Kidney tubule cell (primary cell): ENCODE measurements at regions not wholly inside any gene's neighbourhood (a gene's known extent, or its start where the extent isn't known, plus 50 kb on each side); places are given as distances from the start of the nearest gene placed in this dataset.

ENCODE experiments used
- DNase-seq: peaks from one replicate; pipeline ENCODE4 v3.0.0-alpha.2; 2018; ENCODE audit warnings: low spot score

DNA sequence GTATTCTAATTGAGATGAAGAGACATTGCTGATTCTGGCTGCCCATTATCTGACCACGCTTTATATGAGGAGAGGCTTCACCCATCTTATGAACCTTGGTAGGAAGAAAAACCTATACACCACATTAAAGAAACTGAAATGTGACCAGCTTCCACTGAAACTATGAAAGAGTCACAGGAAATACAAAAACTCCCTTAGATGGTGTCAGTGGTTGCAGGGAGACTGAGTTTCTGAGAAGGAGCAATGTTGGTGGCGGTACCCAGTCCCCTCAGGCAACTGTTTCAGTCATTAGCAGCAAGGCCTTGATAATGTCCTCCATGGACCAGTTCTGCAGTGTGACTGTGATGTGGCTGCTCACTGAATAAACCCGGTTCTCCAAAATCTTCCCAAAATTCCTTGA is 110.5 kb upstream of the FTMT start:
- no peak for DNase-seq

DNA sequence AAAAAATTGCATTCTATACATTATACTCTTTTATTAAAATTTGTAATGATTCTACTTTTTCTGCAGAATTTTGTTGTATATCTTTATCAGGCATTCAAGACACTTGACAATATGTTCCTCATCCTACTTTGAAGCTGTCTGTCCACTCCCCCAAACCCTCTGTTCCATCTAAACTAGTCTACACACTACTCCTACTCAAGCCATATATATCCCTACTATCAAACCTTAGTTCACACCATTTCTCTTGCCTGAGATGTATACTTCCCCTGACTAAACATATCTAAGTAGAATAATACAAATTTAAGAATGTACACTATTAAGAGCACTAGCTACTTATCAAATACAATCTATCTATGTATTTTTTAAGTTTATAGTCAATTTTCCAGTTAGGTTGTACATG is 107.1 kb upstream of the FTMT start:
- no peak for DNase-seq

DNA sequence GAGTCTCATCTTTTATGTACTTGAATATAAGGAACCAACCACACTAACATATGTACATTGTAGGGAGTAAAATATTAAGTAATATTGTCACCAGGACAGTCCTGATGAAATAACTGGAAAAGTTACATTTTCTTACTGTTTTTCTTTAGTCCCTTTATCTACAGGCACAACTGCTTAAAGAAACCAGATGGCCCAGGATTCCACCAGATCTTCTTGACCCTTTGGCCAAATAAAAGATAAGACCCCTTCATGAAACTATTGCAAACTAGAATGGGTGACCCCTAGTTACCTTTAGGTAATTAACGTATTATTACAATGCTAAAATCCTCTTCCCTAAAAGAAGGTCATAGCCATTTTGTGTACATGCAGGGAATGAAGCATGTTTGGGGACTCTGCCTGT is 106.3 kb upstream of the FTMT start:
- DNase-seq, result no peak

DNA sequence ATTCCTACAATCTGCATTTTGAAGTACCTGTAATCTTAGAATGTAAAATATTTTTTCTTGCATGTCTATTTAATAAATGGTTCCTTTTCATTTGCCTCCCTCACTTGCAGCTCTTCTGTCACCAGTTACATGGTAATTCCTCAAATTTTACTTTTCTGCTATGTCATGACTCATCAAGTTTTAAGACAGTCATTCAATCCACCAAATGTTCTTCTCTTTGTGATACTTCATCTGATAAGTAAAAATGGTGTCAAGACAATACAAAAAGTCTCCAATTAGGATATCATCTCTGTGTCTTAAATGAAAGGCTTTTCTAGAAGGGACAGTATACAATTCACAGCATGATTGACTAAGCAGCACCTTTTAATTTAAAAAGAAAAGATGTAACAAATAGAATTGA is 104.9 kb upstream of the FTMT start:
- no peak for DNase-seq

DNA sequence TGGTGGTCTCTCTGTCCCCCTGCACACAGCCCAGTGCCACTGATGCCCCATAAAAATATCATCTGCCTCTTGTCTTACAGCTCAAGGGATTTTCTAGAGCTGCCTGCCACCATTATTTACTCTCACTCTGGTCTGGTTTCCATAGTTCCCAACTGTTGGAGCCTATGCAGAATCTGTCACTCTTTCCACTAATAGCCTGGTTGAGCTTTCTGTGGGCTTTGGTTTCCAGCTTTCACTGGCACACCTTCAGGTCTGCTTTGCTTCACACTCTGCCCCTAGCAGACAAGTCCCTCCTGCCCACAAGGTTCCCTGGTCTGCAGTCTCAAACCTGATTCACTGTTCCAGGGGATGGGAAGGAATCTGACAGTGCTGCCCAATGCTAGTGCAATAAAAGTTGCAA is 103.0 kb upstream of the FTMT start:
- DNase-seq, result no peak

DNA sequence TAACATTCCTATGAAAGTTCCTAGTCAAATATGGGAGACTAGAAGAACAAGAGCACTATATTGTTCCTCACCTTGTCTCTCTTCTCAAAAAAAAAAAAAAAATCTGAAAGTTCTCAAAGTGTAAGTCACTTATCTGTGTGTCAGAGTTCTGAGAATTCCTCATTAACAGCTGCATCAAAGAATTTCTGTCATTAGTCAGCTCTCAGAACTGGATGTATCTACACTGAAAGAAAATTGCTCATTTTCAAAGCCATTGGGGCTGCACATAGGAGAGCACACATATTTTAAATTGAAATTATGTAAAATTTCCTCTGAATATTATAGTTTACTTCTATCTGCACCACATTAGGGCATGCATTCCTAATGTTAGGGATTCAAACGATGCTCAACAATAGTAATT is 99.5 kb upstream of the FTMT start:
- no peak for DNase-seq

DNA sequence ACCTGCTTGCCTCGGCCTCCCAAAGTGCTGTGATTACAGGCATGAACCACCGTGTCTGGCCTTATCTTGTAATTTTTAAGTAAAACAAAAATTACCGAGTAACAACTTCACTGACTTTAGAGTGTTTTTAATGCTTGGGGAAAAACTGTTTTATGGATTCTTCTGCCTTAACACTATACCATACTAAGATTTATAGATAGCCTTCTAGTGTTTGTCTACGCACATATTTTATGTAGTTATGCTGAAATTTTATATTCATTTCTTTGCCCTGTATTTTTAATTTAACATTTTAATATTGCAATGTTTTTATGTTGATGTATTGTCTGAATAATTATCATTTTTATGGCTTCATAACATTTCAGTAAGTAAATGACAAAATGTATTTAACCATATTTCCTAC is 96.4 kb upstream of the FTMT start:
- no peak for DNase-seq

DNA sequence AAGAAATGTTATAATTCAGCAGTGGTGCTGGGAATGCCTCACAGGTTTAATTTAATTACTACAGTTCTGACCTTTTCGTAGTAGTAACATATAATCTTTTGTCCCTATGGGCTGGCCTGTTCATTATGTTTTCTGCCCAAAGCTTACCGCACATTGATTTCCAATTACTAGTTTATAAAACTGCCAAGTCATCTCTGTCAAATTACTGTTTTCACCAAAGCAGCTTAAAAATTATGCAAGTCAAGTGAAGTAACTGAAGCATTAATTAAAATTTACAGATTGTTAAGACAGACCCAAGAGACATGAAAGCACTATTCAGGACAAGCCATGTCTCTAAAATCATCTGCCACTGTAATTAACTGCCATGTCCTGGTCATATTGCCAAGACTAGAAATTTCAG is 93.9 kb upstream of the FTMT start:
- no peak for DNase-seq

DNA sequence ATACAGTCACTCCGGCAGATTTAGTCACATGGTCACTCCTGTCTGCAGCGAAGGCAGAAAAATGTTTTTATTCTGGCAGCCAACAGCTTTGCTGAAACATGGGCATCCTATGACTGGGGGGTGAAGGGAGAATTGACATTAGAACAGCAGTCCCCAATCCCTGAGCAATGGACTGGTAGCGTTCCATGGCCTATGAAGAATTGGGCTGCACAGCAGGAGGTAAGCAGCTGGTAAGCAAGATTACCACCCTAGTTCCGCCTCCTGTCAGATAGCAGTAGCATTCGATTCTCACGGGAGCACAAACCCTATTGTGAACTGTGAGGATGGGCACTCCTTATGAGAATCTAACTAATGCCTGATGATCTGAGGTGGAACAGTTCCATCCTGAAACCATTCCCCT is 93.1 kb upstream of the FTMT start:
- no peak for DNase-seq

DNA sequence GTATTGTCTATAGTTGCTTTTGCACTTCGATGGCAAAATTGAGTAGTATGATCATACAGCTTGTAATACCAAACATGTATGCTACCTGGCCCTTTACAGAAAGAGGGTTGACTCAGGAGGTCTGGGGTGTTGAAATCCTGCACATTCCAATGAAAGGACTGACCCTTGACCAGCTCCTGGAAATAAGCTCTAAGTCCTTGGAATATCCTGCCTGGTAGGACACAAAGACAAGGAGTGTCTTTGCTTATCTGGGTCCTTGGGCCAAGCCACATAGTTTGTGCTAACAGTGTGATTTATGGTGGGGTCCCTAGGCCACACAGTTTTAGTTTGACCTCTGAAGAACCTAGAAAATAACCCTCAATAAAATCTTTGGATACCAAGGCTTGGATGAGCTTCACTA is 89.3 kb upstream of the FTMT start:
- no peak for DNase-seq

DNA sequence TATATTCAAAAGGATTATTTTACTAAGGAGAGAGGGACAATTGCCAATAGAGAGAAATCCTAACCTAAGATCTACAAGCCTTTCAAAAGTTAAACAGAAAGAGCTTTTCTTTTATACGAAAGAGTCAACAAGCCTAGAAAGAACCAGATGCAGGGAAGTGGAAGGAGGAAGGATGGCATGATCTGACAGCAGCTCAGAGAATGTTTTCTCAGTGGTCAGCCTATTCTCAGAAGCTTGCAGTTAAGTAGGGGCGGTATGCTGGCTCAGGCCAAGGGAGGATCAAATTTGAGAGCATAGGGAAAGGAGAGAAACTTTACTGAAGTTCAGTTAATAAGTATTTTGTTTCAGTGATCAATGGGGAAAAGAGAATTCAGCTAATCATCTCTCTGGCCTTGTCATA is 88.0 kb upstream of the FTMT start:
- no peak for DNase-seq

DNA sequence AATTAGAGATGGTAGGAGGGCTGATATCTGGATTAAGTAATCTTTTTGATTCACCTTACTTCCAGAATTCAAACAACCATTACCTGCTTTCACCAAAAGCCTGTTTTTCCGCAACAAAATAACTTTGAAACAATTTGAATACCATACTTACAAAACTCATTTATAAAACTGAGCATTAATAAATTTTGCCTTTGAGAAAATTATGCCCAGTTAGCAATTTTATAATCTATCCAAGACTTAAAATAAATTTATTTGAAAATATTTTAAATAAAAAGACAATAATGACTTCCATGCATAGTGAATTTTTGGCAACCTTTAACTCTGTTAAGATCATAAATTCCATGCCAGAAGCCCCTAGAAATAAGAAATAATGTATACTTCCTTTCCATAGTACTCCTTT is 71.3 kb upstream of the FTMT start:
- no peak for DNase-seq

DNA sequence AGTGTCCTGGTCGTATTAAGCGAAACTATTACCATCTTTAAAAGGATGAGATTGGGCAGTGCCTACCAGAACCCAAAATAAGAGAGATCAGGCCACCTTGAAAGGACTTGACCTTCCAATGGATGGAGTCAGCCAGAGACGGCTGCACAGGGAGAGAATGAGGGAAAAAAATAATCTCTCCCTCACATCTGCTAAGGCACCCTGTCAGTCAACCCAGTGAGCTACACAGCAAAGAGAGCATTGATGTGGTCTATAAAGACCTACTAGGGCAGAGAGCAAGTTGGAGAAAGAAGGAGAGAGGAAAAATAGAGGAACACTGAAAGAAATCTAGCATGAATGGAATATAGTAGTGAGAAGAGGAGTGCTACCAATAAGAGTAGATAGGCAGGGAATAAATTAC is 68.0 kb upstream of the FTMT start:
- no peak for DNase-seq

DNA sequence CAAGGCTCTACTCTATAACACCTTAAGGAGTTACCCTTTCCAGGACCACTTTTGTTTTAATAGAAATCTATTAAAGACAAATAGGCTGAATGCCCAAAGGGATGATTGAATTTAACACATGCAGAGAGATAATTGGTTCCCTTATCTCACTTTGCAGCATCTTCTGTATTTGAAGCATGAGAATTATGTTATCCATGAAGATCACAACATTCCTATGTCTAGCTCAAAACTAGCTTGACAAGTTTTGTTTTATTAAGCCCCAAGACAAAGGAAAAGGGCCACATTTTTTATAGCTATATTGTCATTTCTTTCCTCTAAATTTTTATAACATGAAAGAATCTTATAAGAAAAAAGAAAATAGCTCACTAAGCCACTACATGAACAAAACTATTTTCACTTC is 57.9 kb upstream of the FTMT start:
- DNase-seq, result no peak

DNA sequence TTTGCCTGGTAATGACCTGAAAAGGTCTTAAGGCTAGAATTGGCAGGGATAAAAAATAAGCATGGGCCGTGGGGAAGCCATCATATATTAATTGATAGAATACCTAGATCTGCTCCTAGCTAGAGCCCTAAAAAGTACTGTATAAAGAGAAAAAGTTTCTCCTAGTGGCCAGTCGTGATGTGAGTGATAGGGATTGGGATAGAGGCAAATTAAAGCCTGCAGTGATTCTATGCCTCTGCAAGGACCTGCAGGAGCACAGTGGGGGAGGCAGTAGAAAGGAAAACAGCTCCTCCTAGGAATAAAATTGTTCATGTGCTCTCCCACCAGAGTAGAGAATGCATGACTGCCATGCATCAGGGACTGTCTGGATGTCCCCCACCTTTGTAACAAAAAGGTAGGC is 56.2 kb upstream of the FTMT start:
- DNase-seq, result no peak

DNA sequence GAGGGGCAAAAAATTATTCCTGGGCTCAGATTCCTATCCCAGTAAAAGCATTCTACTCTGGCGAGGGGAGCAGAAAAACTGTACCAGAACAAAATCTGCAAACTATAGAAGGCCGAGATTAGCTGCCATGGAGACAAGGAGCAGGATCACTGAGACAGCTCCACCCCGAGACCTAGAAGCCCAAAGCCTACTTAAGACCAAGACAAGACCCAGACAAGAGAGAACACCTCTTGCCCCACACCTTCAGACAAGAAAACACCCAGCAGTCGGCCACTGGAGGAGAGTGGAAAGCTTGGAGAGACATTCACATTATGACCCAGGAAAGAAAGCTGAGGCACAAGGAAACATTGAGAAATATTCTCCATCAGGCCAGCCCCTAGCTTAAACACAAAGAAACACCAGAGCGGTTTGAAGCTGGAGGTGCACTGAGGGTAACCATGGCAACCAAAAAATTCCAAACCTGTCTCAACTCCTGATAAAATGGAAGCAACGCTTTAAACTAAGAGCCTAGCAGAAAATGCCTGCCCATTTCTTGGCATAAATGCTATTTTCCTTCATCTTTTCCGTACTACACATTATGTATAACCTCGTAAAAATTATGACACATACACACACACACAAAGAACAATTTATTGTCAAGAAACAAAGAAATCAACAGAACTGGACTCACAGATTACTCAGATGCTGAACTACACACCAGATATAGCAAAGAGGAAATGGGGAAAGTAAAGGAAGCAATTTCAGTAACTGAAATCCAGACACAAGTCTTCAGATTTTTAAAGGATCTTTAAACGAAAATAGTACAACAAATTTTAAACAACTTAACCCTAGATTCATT is 53.8 kb upstream of the FTMT start:
- DNase-seq, result no peak
